HFFc6 (cell line): ENCODE measurements at regions not wholly inside any gene's neighbourhood (a gene's known extent, or its start where the extent isn't known, plus 50 kb on each side); places are given as distances from the start of the nearest gene placed in this dataset.

ENCODE experiments used
- DNase-seq: peaks from one replicate; pipeline ENCODE4 v3.0.0-alpha.2; 2018
- H3K27ac Mint-ChIP-seq: 2 replicates; pipeline ENCODE4 v1.8.0; 2020; ENCODE audit warnings: mild to moderate bottlenecking, mixed read lengths
- H3K27me3 Mint-ChIP-seq: 2 replicates; pipeline ENCODE4 v1.8.0; 2021; ENCODE audit warnings: mild to moderate bottlenecking, moderate library complexity, mixed read lengths; ENCODE audit not compliant: insufficient read depth
- H3K36me3 Mint-ChIP-seq: 2 replicates; pipeline ENCODE4 v1.8.0; 2021; ENCODE audit warnings: low read depth, mixed read lengths
- H3K4me1 Mint-ChIP-seq: 2 replicates; pipeline ENCODE4 v1.8.0; 2020; ENCODE audit warnings: low read depth, mixed read lengths
- H3K4me3 Mint-ChIP-seq: 2 replicates; pipeline ENCODE4 v1.8.0; 2020; ENCODE audit warnings: mild to moderate bottlenecking, moderate library complexity, mixed read lengths
- H3K9me3 Mint-ChIP-seq: 2 replicates; pipeline ENCODE4 v1.8.0; 2020; ENCODE audit warnings: mild to moderate bottlenecking, mixed read lengths
- TF ChIP-seq, protein P1 (sequence below): fragments of 200-600 bp; sonication (generic); IDR thresholded peaks from 2 replicates; pipeline ENCODE4 v1.5.0; 2021; ENCODE audit warnings: antibody characterized with exemption, mild to moderate bottlenecking

DNA sequence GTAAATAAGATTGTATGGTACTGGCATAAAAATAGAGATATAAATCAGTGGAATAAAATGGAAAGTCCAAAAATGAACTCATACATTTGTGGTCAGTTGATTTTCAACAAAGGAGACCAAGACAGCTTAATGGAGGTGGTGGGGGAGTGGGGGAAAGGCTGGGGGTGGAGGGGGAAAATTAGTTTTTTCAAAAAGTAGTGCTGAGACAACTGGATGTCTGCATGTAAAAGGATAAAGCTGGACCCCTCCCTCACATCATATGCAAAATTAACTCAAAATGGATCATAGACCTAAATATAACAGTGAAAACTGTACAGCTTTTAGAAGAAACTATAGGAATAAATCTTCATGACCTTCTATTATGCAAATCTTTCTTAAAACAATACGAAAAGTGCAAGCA is 107.0 kb downstream of the HMHB1 start:
- Mint-ChIP-seq H3K27ac (no peak overlapping the region), H3K9me3 (no peaks in the 10 kb centered on the region), H3K4me3 (no peak overlapping the region), H3K36me3 (0 out of 2 replicates have a peak, but pooled peaks cover 8% of the 10 kb centered on the region), H3K4me1 (peaks cover 94% of the 10 kb centered on the region), H3K27me3 (no peaks in the 10 kb centered on the region)
- no peak for DNase-seq
- TF ChIP-seq, protein P1, sequence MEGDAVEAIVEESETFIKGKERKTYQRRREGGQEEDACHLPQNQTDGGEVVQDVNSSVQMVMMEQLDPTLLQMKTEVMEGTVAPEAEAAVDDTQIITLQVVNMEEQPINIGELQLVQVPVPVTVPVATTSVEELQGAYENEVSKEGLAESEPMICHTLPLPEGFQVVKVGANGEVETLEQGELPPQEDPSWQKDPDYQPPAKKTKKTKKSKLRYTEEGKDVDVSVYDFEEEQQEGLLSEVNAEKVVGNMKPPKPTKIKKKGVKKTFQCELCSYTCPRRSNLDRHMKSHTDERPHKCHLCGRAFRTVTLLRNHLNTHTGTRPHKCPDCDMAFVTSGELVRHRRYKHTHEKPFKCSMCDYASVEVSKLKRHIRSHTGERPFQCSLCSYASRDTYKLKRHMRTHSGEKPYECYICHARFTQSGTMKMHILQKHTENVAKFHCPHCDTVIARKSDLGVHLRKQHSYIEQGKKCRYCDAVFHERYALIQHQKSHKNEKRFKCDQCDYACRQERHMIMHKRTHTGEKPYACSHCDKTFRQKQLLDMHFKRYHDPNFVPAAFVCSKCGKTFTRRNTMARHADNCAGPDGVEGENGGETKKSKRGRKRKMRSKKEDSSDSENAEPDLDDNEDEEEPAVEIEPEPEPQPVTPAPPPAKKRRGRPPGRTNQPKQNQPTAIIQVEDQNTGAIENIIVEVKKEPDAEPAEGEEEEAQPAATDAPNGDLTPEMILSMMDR: no peak

DNA sequence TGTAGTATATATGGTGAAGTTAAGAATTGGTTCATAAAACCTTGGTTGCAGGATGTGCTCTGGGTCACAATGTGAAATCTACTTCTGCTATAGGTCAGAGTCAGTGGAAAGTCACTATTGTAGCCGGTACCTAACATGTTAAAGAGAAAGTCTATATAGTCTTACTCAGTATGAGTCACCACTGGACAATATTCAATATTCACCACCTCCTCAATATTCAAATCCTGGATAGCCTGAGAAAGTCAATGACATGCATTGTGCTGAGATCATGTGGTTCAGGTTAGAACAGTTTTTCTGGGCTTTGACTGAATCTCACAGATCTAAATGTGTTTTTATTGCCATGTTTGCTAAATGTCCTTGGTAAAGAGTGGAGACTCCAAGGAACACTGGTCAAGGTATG is 108.8 kb downstream of the HMHB1 start:
- Mint-ChIP-seq H3K27me3 (no peaks in the 10 kb centered on the region), H3K4me3 (peak overlapping the region; percentile 22), H3K4me1 (peaks cover 94% of the 10 kb centered on the region), H3K27ac (peak overlapping the region; percentile 86), H3K36me3 (peaks cover 8% of the 10 kb centered on the region; the same call in 1 of the 2 replicates), H3K9me3 (no peaks in the 10 kb centered on the region)
- DNase-seq: peak; percentile 9
- TF ChIP-seq, protein P1: no peak

DNA sequence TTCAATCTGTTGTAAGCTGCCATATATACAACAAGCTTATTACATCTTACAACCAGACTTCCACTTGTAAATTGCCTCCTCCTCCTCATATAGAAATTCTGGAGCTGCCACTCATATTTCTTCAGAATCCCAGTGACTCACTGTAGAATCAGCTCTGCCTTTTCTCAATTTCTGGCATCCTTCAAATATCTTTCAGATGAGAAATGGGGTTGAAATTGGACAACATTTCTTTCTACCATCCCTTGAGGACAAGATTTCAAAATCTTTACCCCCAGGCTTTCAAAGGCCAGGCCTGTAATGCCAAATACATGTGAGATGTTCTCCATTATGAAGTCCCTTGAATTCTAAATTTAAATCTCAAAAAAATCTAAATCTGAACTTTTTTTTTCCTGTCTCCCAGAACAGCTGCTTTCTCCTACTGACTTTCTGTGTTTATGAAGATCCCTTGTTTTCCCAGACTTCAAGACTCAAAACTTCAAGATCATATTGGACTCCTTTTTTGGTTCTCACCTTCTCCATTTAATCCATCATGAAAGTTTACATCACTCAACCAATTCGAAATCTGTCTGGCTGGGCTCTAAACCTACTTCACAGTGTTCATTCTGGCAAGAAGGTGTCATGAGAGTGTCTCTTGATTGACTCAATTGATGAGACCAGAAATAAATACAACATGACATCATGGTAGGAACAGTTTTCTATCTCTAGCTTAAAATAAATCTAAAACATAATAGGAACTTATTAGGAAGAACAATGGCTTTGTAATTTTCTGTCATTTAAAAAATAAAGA is 109.8 kb downstream of the HMHB1 start:
- Mint-ChIP-seq H3K27me3 (no peaks in the 10 kb centered on the region), H3K27ac (peak overlapping the region; percentile 86), H3K36me3 (peaks cover 8% of the 10 kb centered on the region; the same call in 1 of the 2 replicates), H3K4me1 (peaks cover 89% of the 10 kb centered on the region), H3K4me3 (peak overlapping the region; percentile 22), H3K9me3 (no peaks in the 10 kb centered on the region)
- peak; percentile 89 for DNase-seq
- TF ChIP-seq, protein P1: no peak

DNA sequence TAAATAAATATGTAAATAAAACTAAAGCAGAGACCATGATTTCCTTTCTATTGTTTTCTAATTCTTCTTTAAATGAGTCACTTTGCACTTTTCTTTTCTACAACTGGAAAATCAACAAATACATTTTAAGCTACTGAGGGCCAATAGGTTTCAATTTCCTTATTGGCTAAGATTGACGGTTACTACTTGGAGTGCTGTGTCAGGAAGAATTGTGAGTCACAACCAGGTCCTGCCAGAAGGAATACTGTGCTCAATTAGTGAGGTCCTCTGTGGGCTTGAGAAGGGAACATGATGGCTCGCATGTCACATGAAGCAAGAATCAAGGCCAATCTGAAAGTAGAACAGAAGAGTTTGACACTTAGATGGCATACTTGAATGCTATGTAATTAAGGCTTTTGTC is 110.8 kb downstream of the HMHB1 start:
- peak overlapping the region; percentile 17 for H3K4me3 Mint-ChIP-seq
- H3K4me1 Mint-ChIP-seq: peaks cover 79% of the 10 kb centered on the region
- no peaks in the 10 kb centered on the region for H3K27me3 Mint-ChIP-seq
- no peaks in the 10 kb centered on the region for H3K9me3 Mint-ChIP-seq
- TF ChIP-seq, protein P1: no peak
- H3K27ac Mint-ChIP-seq: peak overlapping the region; percentile 86
- DNase-seq: peak; percentile 66
- peaks cover 8% of the 10 kb centered on the region; the same call in 1 of the 2 replicates for H3K36me3 Mint-ChIP-seq

DNA sequence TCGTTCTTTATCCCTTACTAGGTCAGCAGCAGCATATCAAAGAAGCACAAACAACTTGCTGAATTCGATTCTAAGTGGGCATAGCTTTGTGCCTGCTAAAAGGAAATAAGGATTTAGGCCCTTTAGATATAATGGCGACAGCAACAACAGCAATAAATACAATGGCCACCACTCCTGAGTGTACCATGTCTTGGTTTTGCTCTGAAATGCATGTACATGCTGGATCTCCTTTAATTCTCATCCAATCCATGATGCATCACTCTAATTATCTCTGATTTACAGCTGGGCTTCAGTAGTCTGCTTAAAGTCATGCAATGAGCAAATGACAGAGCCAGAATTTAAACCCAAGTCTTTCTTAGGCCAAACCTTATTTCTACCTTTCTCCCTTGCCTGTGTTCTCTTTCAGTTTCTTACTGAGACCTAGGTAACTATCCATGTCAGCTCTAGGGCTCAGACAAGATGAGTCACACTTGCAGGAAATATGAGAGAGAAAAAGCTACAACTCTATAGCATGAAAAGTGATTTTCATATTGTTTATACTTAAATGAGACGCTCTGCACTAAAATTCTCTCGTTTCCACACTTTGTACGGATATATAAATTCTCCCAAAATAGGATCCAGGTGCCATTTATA is 111.8 kb downstream of the HMHB1 start:
- peak overlapping the region; percentile 64 for H3K4me3 Mint-ChIP-seq
- H3K36me3 Mint-ChIP-seq: peaks cover 8% of the 10 kb centered on the region
- H3K9me3 Mint-ChIP-seq: no peaks in the 10 kb centered on the region; the same call in 1 of the 2 replicates
- peak; percentile 34 for DNase-seq
- peak overlapping the region; percentile 86 for H3K27ac Mint-ChIP-seq
- H3K27me3 Mint-ChIP-seq: no peaks in the 10 kb centered on the region
- H3K4me1 Mint-ChIP-seq: peaks cover 74% of the 10 kb centered on the region
- TF ChIP-seq, protein P1: no peak
